ENCODE measurements at regions not wholly inside any gene's neighbourhood (a gene's known extent, or its start where the extent isn't known, plus 50 kb on each side); places are given as distances from the start of the nearest gene placed in this dataset.
A peak's percentile ranks its signal among the peaks of the same experiment; 100 is the strongest.

GRCh38 chr12:92570056-92570753, 132.6 kb upstream of the PLEKHG7 start (continued):
- TF ChIP-seq CBX3 (IDR thresholded peaks at IDR 0.05; ENCODE audit: borderline replicate concordance, low read depth) (no peak), BHLHE40 (IDR thresholded peaks at IDR 0.05; ENCODE audit: borderline replicate concordance in 1 of 2, low read depth in 2 of 2, low read length in 1 of 2) (0 out of 4 replicates have a peak, but pooled peaks of 1 of the 2 experiments have one; percentile 32), BCL11A (IDR thresholded peaks at IDR 0.05; ENCODE audit: low read depth, low read length) (no peak), MEF2A (IDR thresholded peaks at IDR 0.05; ENCODE audit: insufficient read depth, low read depth, low read length) (peak; percentile 80), NR2F1 (conservative IDR thresholded peaks at IDR 0.05) (no peak), KDM1A (IDR thresholded peaks at IDR 0.05; ENCODE audit: borderline replicate concordance) (no peak), SMAD1 (IDR thresholded peaks at IDR 0.05; ENCODE audit: low read depth, partially characterized antibody) (no peak), PML (IDR thresholded peaks at IDR 0.05; ENCODE audit: low read length) (0 out of 2 replicates have a peak, but pooled peaks have one; percentile 37), POLR2AphosphoS2 (IDR thresholded peaks at IDR 0.05; ENCODE audit: low read depth, low read length) (no peak), SREBF2 (IDR thresholded peaks at IDR 0.05; ENCODE audit: low read length) (no peak), CEBPZ (IDR thresholded peaks at IDR 0.05; ENCODE audit: low read depth, low read length) (no peak), NFYB (IDR thresholded peaks at IDR 0.05; ENCODE audit: insufficient read depth, low read depth, low read length) (no peak), ZNF24 (IDR thresholded peaks at IDR 0.05) (peak; percentile 63; the same call in 1 of the 2 replicates), PBX3 (IDR thresholded peaks at IDR 0.05; ENCODE audit: insufficient replicate concordance, low read depth, low read length) (no peak), RELB (IDR thresholded peaks at IDR 0.05; ENCODE audit: low read depth) (peak; percentile 62), NR2C1 (IDR thresholded peaks at IDR 0.05) (no peak), RUNX3 (IDR thresholded peaks at IDR 0.05; ENCODE audit: low read length) (peak; percentile 31; the same call in 1 of the 2 replicates), NFXL1 (IDR thresholded peaks at IDR 0.05; ENCODE audit: borderline replicate concordance) (no peak), YY1 (IDR thresholded peaks at IDR 0.05; ENCODE audit: low read depth, low read length) (no peak; the same call in 1 of the 2 replicates), FOXM1 (IDR thresholded peaks at IDR 0.05; ENCODE audit: low read depth, low read length) (peak; percentile 91), WRNIP1 (IDR thresholded peaks at IDR 0.05; ENCODE audit: borderline replicate concordance, low read depth, low read length) (0 out of 2 replicates have a peak, but pooled peaks have one; percentile 86), FOXK2 (IDR thresholded peaks at IDR 0.05) (no peak), IRF4 (IDR thresholded peaks at IDR 0.05; ENCODE audit: low read depth, low read length) (no peak), HCFC1 (IDR thresholded peaks at IDR 0.05; ENCODE audit: low read length) (no peak), ZNF274 (IDR thresholded peaks at IDR 0.05; ENCODE audit: insufficient read depth, insufficient read length) (no peak), TBL1XR1 (IDR thresholded peaks at IDR 0.05; ENCODE audit: low read depth, low read length) (0 out of 2 replicates have a peak, but pooled peaks have one; percentile 48), MTA2 (IDR thresholded peaks at IDR 0.05; ENCODE audit: low read depth) (no peak), TAF1 (IDR thresholded peaks at IDR 0.05; ENCODE audit: borderline replicate concordance, low read depth, low read length) (no peak)

All from GM12878 (cell line).